Thymus (tissue), 11 donors: ENCODE measurements at regions not wholly inside any gene's neighbourhood (a gene's known extent, or its start where the extent isn't known, plus 50 kb on each side); places are given as distances from the start of the nearest gene placed in this dataset.

Source experiments
- DNase-seq, 9 donors: peaks; one replicate each; pipeline ENCODE4 v3.0.0-alpha.2; 2013; ENCODE audit warnings: low spot score in 9 of 9, low read depth in 6 of 9, missing footprints in 1 of 9
- H3K27ac ChIP-seq, 2 donors: one replicate each; pipeline ENCODE4 v1.5.1; 2013; ENCODE audit warnings: control low read depth in 1 of 2, low read depth in 1 of 2, low read length in 1 of 2, mild to moderate bottlenecking in 1 of 2, moderate library complexity in 1 of 2
- H3K27me3 ChIP-seq, 2 donors: one replicate each; pipeline ENCODE4 v1.5.1; 2013; ENCODE audit warnings: low read length in 1 of 2; ENCODE audit not compliant: control insufficient read depth in 2 of 2, insufficient read depth in 1 of 2
- H3K36me3 ChIP-seq, 2 donors: one replicate each; pipeline ENCODE4 v1.5.1; 2013; ENCODE audit warnings: low read length in 1 of 2, mild to moderate bottlenecking in 1 of 2, moderate library complexity in 1 of 2; ENCODE audit not compliant: control insufficient read depth in 2 of 2, insufficient read depth in 2 of 2
- H3K4me1 ChIP-seq, 2 donors: one replicate each; pipeline ENCODE4 v1.5.1; 2013; ENCODE audit warnings: low read length in 2 of 2; ENCODE audit not compliant: control insufficient read depth in 2 of 2, insufficient read depth in 2 of 2
- H3K4me3 ChIP-seq, 2 donors: one replicate each; pipeline ENCODE4 v1.5.1; 2013; ENCODE audit warnings: low read length in 2 of 2, control low read depth in 1 of 2, mild to moderate bottlenecking in 1 of 2
- H3K9me3 ChIP-seq, 2 donors: one replicate each; pipeline ENCODE4 v1.5.1; 2013; ENCODE audit warnings: low read length in 1 of 2, mild to moderate bottlenecking in 1 of 2; ENCODE audit not compliant: control insufficient read depth in 2 of 2, insufficient read depth in 1 of 2
- WGBS: extraction: QIAGEN DNeasy Blood & Tissue Kit; methylation state at CpG from one replicate; pipeline ENCODE4 v1.1.7; 2013; 5-methylcytosine and 5-hydroxymethylcytosine counted together
- donor health status: healthy.

DNA sequence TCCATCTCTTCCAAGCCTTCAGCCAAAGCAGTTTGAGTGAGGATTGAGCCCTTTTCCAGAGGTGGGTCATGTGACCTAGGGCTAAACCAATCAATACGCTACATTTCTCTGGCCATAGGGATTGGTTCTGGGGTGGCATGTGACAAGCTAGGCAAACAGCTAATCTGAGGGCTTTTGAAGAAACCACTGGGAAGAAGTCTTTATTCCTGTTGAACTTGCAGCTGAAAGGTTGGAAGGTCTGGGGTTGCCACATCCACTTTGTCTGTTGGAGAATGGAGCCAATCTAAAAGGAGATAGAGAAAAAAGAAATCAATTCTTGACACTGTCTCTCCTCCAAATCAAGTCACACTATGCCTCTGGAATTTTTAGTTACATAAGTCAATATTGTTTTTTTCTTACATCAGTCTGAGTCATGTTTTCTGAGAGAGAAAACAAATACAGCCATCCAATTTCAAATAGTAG lies 637.8 kb upstream of the WWC1 start:
- Histone ChIP-seq H3K4me3 (no peak overlapping the region), H3K4me1 (no peaks in the 10 kb centered on the region), H3K27me3 (no peaks in the 10 kb centered on the region), H3K36me3 (no peaks in the 10 kb centered on the region), H3K9me3 (no peaks in the 10 kb centered on the region), H3K27ac (no peak overlapping the region)
- 97% methylated on average over 1 of the region's 1 CpG for WGBS
- no peak for DNase-seq

DNA sequence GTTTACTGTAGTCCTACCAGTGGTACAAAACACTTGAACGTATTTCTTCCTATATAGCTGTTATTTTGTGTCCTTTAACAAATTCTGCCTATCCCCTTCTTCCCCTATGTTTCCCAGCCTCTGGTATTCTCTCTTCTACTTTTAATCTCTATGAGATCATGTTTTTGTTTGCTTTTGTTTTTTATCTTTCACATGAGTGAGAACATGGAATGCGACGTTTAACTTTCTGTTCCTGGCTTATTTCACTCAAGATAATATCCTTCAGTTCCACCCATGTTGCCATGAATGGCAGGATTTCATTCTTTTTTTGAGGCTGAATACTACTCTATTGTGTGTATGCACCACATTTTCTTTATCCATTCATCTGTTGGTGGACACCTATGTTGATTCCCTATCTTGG lies 634.4 kb upstream of the WWC1 start:
- Histone ChIP-seq H3K9me3 (no peaks in the 10 kb centered on the region), H3K36me3 (no peaks in the 10 kb centered on the region), H3K4me3 (no peak overlapping the region), H3K27me3 (no peaks in the 10 kb centered on the region), H3K27ac (no peak overlapping the region), H3K4me1 (no peaks in the 10 kb centered on the region)
- WGBS = 90% methylated on average over 3 of the region's 3 CpGs
- DNase-seq = no peak

DNA sequence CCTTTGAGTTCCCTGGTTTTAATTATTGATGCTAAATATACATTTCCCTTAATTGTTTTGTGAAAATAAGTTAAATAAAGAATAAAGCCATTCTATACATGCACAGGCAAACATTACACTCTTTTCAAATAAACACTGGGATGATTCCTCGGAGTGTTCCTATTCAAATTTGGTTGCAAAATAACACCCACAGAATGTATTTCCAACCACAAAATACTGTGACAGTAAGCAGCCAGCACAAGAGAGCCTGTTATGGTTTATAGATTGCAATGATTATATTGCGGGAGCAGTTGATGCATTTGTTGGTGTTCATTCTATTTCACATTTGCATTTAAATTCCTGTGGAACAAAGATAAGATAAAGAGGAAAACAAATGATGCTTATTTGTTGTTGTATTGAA lies 632.6 kb upstream of the WWC1 start:
- no peaks in the 10 kb centered on the region for H3K27me3 ChIP-seq
- no peak overlapping the region for H3K4me3 ChIP-seq
- no peak overlapping the region for H3K27ac ChIP-seq
- no peaks in the 10 kb centered on the region for H3K4me1 ChIP-seq
- 84% methylated on average over 2 of the region's 2 CpGs for WGBS
- DNase-seq = no peak
- H3K36me3 ChIP-seq = no peaks in the 10 kb centered on the region
- H3K9me3 ChIP-seq = no peaks in the 10 kb centered on the region

DNA sequence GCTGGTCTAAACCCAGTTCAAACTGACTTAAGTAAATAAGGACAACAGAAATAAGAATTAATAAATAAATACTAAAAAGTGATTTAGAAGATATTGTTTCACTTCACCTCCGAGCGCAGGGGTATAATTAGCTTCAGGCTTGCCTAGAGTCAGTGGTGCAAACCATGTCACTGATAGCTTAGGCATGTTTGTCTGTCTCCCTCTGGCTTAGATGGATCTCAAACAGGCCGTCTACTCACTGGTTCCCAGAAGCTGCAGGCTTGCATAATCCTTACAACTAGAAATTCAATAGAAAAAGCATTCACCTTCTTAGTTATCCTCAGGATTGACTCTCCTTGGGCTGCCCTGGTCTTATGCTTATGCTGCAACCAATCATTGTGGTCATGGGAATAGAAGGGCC lies 629.8 kb upstream of the WWC1 start:
- Histone ChIP-seq H3K4me1 (no peaks in the 10 kb centered on the region), H3K9me3 (no peaks in the 10 kb centered on the region), H3K36me3 (no peaks in the 10 kb centered on the region), H3K27me3 (no peaks in the 10 kb centered on the region), H3K4me3 (no peak overlapping the region), H3K27ac (no peak overlapping the region)
- 91% methylated on average over 3 of the region's 3 CpGs for WGBS
- DNase-seq = no peak

DNA sequence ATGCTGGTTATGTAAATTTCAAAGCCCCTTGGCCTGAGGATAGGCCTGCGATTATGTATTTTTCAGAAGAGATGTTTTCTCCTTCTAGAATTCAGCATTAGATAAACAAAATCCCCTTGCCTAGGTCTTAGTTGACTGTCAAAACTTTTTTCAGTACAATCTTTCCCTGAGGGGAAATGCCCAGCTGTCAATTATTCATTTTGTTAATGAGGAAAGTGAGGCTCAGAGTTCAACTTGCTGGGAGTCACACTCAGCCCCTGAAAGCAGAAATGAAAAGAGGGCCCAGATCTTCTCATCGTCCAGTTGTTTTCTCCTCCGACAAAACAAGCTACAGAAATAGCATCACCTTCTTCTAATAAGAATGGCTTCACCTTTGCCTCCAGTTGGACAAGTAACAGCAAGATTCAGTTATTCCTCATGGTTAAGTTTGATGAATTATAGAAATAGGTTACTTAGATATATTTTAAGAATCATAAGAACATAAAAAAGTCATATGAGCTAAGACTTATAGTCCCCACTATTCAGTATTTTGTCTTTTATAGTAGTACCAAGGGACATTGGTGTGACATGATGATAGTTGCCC lies 627.1 kb upstream of the WWC1 start:
- WGBS = 95% methylated on average over 3 of the region's 3 CpGs

DNA sequence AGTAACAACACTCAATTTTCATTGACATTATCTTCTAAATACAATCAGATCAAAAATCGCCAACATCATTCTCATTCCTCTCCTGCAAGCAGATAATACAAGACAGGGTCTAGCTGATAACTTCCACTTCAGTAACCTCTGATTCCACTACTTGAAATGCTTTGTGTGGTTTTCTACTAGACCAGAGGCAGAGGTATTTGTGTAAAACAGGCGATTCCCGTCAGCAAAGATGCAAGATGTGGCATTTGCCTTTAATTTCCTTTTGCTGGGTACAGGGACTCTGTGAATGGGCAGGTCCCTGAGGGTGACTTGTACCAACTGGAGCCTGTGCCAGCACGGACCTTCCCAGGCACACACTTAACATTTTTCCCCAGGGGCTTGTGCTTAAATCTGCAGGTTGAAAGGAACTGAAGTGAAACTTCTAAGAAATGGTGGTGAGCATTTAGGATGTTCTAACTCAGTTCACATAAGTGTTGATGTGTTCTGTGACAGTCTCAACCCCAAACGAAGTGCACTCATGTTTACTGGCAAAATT lies 625.5 kb upstream of the WWC1 start:
- H3K36me3 ChIP-seq = no peaks in the 10 kb centered on the region
- H3K4me3 ChIP-seq = no peak overlapping the region
- no peaks in the 10 kb centered on the region for H3K27me3 ChIP-seq
- 77% methylated on average over 5 of the region's 5 CpGs for WGBS
- H3K27ac ChIP-seq = no peak overlapping the region
- H3K4me1 ChIP-seq = no peaks in the 10 kb centered on the region
- H3K9me3 ChIP-seq = no peaks in the 10 kb centered on the region
- DNase-seq = no peak

More for the DNA sequence above, 627.1 kb upstream of the WWC1 start:
- Histone ChIP-seq H3K9me3 (no peaks in the 10 kb centered on the region), H3K27me3 (no peaks in the 10 kb centered on the region), H3K36me3 (no peaks in the 10 kb centered on the region), H3K4me1 (no peaks in the 10 kb centered on the region), H3K4me3 (no peak overlapping the region), H3K27ac (no peak overlapping the region)
- DNase-seq = no peak

DNA sequence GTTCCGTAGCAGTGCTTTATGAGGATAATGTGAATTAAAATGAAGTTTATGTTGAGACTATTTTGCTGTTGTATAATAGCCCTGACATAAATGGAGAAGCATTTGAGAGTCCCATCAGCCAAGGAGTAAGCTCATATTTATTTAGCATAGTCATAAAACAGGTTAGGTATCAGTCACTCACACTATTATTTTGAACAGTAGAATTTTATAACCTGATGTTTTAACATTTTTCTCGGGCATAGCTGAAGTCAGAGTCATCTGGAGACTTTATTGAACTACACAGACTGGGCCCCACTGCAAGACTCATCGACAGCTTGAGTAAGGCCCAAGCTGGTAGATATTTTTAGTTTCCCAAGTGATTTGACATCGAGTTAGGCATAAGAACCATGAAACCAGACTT lies 620.3 kb upstream of the WWC1 start:
- no peak overlapping the region for H3K27ac ChIP-seq
- no peaks in the 10 kb centered on the region for H3K27me3 ChIP-seq
- no peak overlapping the region for H3K4me3 ChIP-seq
- no peak for DNase-seq
- H3K36me3 ChIP-seq = no peaks in the 10 kb centered on the region
- WGBS = 89% methylated on average over 4 of the region's 4 CpGs
- H3K4me1 ChIP-seq = no peaks in the 10 kb centered on the region
- H3K9me3 ChIP-seq = no peaks in the 10 kb centered on the region

DNA sequence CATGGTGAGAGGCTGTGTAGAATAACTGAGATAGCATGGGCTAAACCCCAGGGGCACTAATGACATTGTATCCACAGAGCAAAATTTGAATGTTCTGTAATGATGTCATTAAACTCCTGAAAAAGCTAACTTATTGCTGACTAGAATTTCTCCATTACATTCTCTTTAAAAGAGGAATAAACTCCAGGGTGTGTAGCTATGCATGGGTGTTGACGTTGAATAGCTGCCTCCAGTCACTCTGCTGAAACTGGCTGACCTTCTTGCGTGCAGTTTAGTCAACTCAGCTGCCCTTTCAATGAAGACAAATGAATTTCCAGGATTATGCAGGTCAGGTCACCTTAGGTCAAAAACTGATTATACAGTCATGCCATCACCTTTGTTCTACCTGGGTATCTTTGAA lies 617.5 kb upstream of the WWC1 start:
- no peak for DNase-seq
- WGBS = 92% methylated on average over 2 of the region's 2 CpGs
- no peaks in the 10 kb centered on the region for H3K36me3 ChIP-seq
- H3K9me3 ChIP-seq = no peaks in the 10 kb centered on the region
- no peaks in the 10 kb centered on the region for H3K4me1 ChIP-seq
- no peaks in the 10 kb centered on the region for H3K27me3 ChIP-seq
- no peak overlapping the region for H3K27ac ChIP-seq
- H3K4me3 ChIP-seq = no peak overlapping the region

DNA sequence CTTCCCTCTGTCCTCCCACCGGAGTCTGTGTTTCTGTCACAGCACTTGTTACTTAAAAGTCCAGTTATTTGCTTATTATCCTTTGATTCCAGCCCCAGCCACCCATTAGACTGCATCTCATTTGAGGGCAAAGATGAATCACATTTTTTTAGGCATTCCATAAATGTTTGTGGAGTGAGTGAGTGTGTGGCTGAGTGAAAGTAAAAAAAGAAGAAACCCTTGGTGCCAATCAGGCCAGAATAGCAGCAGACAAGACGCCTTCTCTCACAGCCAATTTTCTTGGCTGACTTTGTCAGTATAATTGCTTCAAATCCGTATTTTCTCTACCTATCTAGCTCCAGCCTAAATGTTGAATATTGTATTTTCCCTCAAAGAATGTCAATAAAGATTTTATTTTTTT lies 613.0 kb upstream of the WWC1 start:
- DNase-seq = no peak
- no peak overlapping the region for H3K27ac ChIP-seq
- H3K9me3 ChIP-seq = no peaks in the 10 kb centered on the region
- WGBS = 95% methylated on average over 3 of the region's 3 CpGs
- H3K27me3 ChIP-seq = no peaks in the 10 kb centered on the region
- no peaks in the 10 kb centered on the region for H3K36me3 ChIP-seq
- no peak overlapping the region for H3K4me3 ChIP-seq
- H3K4me1 ChIP-seq = no peaks in the 10 kb centered on the region
